ENCODE measurements at regions not wholly inside any gene's neighbourhood (a gene's known extent, or its start where the extent isn't known, plus 50 kb on each side); places are given as distances from the start of the nearest gene placed in this dataset.

GRCh38 chr11:130710021-130710420, 206.3 kb downstream of the SNX19 start:
- no peak for TF ChIP-seq CTCF (IDR thresholded peaks at IDR 0.05)
- no peak for TF ChIP-seq POLR2AphosphoS5 (IDR thresholded peaks at IDR 0.05)
- TF ChIP-seq EP300 (IDR thresholded peaks at IDR 0.05; ENCODE audit: low read depth): no peak

Data from transverse colon (tissue), 4 donors.